AG20443 (cell line): ENCODE measurements at regions not wholly inside any gene's neighbourhood (a gene's known extent, or its start where the extent isn't known, plus 50 kb on each side); places are given as distances from the start of the nearest gene placed in this dataset.
"Not testable (repeated sequence)": the region's sequence is repeated elsewhere in the genome, so short reads cannot be mapped to it uniquely, and the experiment has no call there.

Experiments used
- DNase-seq: peaks from one replicate; pipeline ENCODE4 v3.0.0; 2012; ENCODE audit warnings: low spot score, mixed read lengths

- no peak for DNase-seq
Measured at GRCh38 chr12:61574339-61574738, 685.9 kb upstream of the USP15 start.

GRCh38 chr12:61584943-61585342 is 675.3 kb upstream of the USP15 start:
- DNase-seq: no peak

- not testable (repeated sequence) for DNase-seq
Measured at GRCh38 chr12:61590864-61591263, 669.3 kb upstream of the USP15 start.

GRCh38 chr12:61610143-61610542 is 650.1 kb upstream of the USP15 start:
- DNase-seq: no peak

- DNase-seq: no peak
Measured at GRCh38 chr12:61629702-61630101, 630.5 kb upstream of the USP15 start.

- no peak for DNase-seq
Measured at GRCh38 chr12:61646639-61647038, 613.6 kb upstream of the USP15 start.

- no peak for DNase-seq
Measured at GRCh38 chr12:61647566-61647965, 612.6 kb upstream of the USP15 start.

- no peak for DNase-seq
Measured at GRCh38 chr12:61652265-61652664, 607.9 kb upstream of the USP15 start.

- DNase-seq: no peak
Measured at GRCh38 chr12:61654698-61655097, 605.5 kb upstream of the USP15 start.

- DNase-seq: no peak
Measured at GRCh38 chr12:61655241-61655640, 605.0 kb upstream of the USP15 start.

GRCh38 chr12:61667676-61668075 is 592.5 kb upstream of the USP15 start:
- no peak for DNase-seq

- no peak for DNase-seq
Measured at GRCh38 chr12:61676520-61676919, 583.7 kb upstream of the USP15 start.

- no peak for DNase-seq
Measured at GRCh38 chr12:61687407-61687806, 572.8 kb upstream of the USP15 start.

GRCh38 chr12:61694214-61694613 is 566.0 kb upstream of the USP15 start:
- no peak for DNase-seq

- no peak for DNase-seq
Measured at GRCh38 chr12:61701471-61701870, 558.7 kb upstream of the USP15 start.

GRCh38 chr12:61706783-61707182 is 553.4 kb upstream of the USP15 start:
- DNase-seq: no peak

- DNase-seq: no peak
Measured at GRCh38 chr12:61713121-61713520, 547.1 kb upstream of the USP15 start.

GRCh38 chr12:61717986-61718385 is 542.2 kb upstream of the USP15 start:
- DNase-seq: no peak

- DNase-seq: no peak
Measured at GRCh38 chr12:61739925-61740324, 520.3 kb upstream of the USP15 start.

- DNase-seq: no peak
Measured at GRCh38 chr12:61750604-61751003, 509.6 kb upstream of the USP15 start.

- no peak for DNase-seq
Measured at GRCh38 chr12:61754214-61754613, 506.0 kb upstream of the USP15 start.

- DNase-seq: no peak
Measured at GRCh38 chr12:61757831-61758505, 502.2 kb upstream of the USP15 start.

GRCh38 chr12:61758661-61759060 is 501.5 kb upstream of the USP15 start:
- DNase-seq: no peak

- no peak for DNase-seq
Measured at GRCh38 chr12:61765926-61766325, 494.3 kb upstream of the USP15 start.

- DNase-seq: no peak
Measured at GRCh38 chr12:61780435-61780834, 479.8 kb upstream of the USP15 start.
